Activated CD4-positive, alpha-beta memory T cell treated with anti-CD3 and anti-CD28 coated beads for 36 hours (primary cell): ENCODE measurements at regions not wholly inside any gene's neighbourhood (a gene's known extent, or its start where the extent isn't known, plus 50 kb on each side); places are given as distances from the start of the nearest gene placed in this dataset.

Source experiments
- CTCF ChIA-PET: fragments of 350-600 bp; sonication (Branson Sonifier 250); formaldehyde crosslinking; loops from one replicate; lab custom pipeline; 2021; ENCODE audit warnings: antibody characterized with exemption, inconsistent platforms; lab: Charles Lee
- POLR2A ChIA-PET: fragments of 350-600 bp; sonication (Branson Sonifier 250); formaldehyde crosslinking; loops from one replicate; lab custom pipeline; 2021; ENCODE audit warnings: antibody characterized with exemption; lab: Charles Lee
- DNase-seq: peaks from one replicate; pipeline ENCODE4 v3.0.0-alpha.2; 2020
- H3K27ac Mint-ChIP-seq: one replicate; pipeline ENCODE4 v1.8.0; 2021; ENCODE audit warnings: mixed read lengths
- H3K27me3 Mint-ChIP-seq: one replicate; pipeline ENCODE4 v1.8.0; 2021; ENCODE audit warnings: mixed read lengths
- H3K36me3 Mint-ChIP-seq: one replicate; pipeline ENCODE4 v1.8.0; 2021; ENCODE audit warnings: mixed read lengths
- H3K4me1 Mint-ChIP-seq: one replicate; pipeline ENCODE4 v1.8.0; 2021; ENCODE audit warnings: low read depth, mixed read lengths
- H3K4me3 Mint-ChIP-seq: one replicate; pipeline ENCODE4 v1.8.0; 2021; ENCODE audit warnings: mild to moderate bottlenecking, mixed read lengths
- H3K9me3 Mint-ChIP-seq: one replicate; pipeline ENCODE4 v1.8.0; 2021; ENCODE audit warnings: mixed read lengths
- intact Hi-C: fragments of 100-400 bp; cut with micrococcal nuclease; formaldehyde crosslinking; loops from one replicate; pipeline ENCODE4 v1.15.1; 2023

GRCh38 chr14:101333335-101334280, 227.7 kb upstream of the DIO3 start:
- intact Hi-C loops: no loop called here
- ChIA-PET CTCF (no interaction called here), POLR2A (no interaction called here)
- DNase-seq: no peak
- no peaks in the 10 kb centered on the region for H3K9me3 Mint-ChIP-seq
- no peaks in the 10 kb centered on the region for H3K36me3 Mint-ChIP-seq
- no peak overlapping the region for H3K4me3 Mint-ChIP-seq
- H3K27ac Mint-ChIP-seq: no peak overlapping the region
- H3K27me3 Mint-ChIP-seq: peaks cover 13% of the 10 kb centered on the region
- H3K4me1 Mint-ChIP-seq: no peaks in the 10 kb centered on the region

GRCh38 chr14:101334656-101335055, 226.6 kb upstream of the DIO3 start:
- ChIA-PET POLR2A (no interaction called here), CTCF (no interaction called here)
- no peaks in the 10 kb centered on the region for H3K4me1 Mint-ChIP-seq
- H3K4me3 Mint-ChIP-seq: no peak overlapping the region
- intact Hi-C loops: no loop called here
- H3K9me3 Mint-ChIP-seq: no peaks in the 10 kb centered on the region
- peaks cover 19% of the 10 kb centered on the region for H3K27me3 Mint-ChIP-seq
- DNase-seq: no peak
- H3K27ac Mint-ChIP-seq: no peak overlapping the region
- H3K36me3 Mint-ChIP-seq: no peaks in the 10 kb centered on the region

GRCh38 chr14:101335061-101335661, 226.1 kb upstream of the DIO3 start:
- CTCF ChIA-PET: no interaction called here
- H3K36me3 Mint-ChIP-seq: no peaks in the 10 kb centered on the region
- DNase-seq: no peak
- POLR2A ChIA-PET: no interaction called here
- no peak overlapping the region for H3K27ac Mint-ChIP-seq
- peaks cover 21% of the 10 kb centered on the region for H3K27me3 Mint-ChIP-seq
- intact Hi-C loops: no loop called here
- no peaks in the 10 kb centered on the region for H3K4me1 Mint-ChIP-seq
- H3K4me3 Mint-ChIP-seq: no peak overlapping the region
- H3K9me3 Mint-ChIP-seq: no peaks in the 10 kb centered on the region

- no peaks in the 10 kb centered on the region for H3K4me1 Mint-ChIP-seq
- H3K9me3 Mint-ChIP-seq: no peaks in the 10 kb centered on the region
- intact Hi-C loops: no loop called here
- H3K27me3 Mint-ChIP-seq: peaks cover 27% of the 10 kb centered on the region
- no peaks in the 10 kb centered on the region for H3K36me3 Mint-ChIP-seq
- ChIA-PET POLR2A (no interaction called here), CTCF (no interaction called here)
- DNase-seq: no peak
- H3K27ac Mint-ChIP-seq: no peak overlapping the region
- no peak overlapping the region for H3K4me3 Mint-ChIP-seq
Measured at GRCh38 chr14:101336183-101336582, 225.1 kb upstream of the DIO3 start.

GRCh38 chr14:101337053-101337452, 224.2 kb upstream of the DIO3 start:
- peaks cover 28% of the 10 kb centered on the region for H3K27me3 Mint-ChIP-seq
- H3K27ac Mint-ChIP-seq: no peak overlapping the region
- H3K4me1 Mint-ChIP-seq: no peaks in the 10 kb centered on the region
- no peak for DNase-seq
- H3K4me3 Mint-ChIP-seq: no peak overlapping the region
- intact Hi-C loops: no loop called here
- no peaks in the 10 kb centered on the region for H3K36me3 Mint-ChIP-seq
- CTCF ChIA-PET: no interaction called here
- no peaks in the 10 kb centered on the region for H3K9me3 Mint-ChIP-seq
- POLR2A ChIA-PET: no interaction called here

- no peak overlapping the region for H3K4me3 Mint-ChIP-seq
- H3K27me3 Mint-ChIP-seq: peaks cover 39% of the 10 kb centered on the region
- ChIA-PET CTCF (no interaction called here), POLR2A (no interaction called here)
- no peaks in the 10 kb centered on the region for H3K4me1 Mint-ChIP-seq
- intact Hi-C loops: no loop called here
- no peaks in the 10 kb centered on the region for H3K36me3 Mint-ChIP-seq
- no peak for DNase-seq
- H3K9me3 Mint-ChIP-seq: no peaks in the 10 kb centered on the region
- H3K27ac Mint-ChIP-seq: no peak overlapping the region
Measured at GRCh38 chr14:101340556-101340955, 220.7 kb upstream of the DIO3 start.

GRCh38 chr14:101347893-101348777, 213.2 kb upstream of the DIO3 start:
- DNase-seq: no peak
- H3K4me1 Mint-ChIP-seq: no peaks in the 10 kb centered on the region
- POLR2A ChIA-PET: no interaction called here
- no peak overlapping the region for H3K4me3 Mint-ChIP-seq
- no peaks in the 10 kb centered on the region for H3K36me3 Mint-ChIP-seq
- peaks cover 12% of the 10 kb centered on the region for H3K9me3 Mint-ChIP-seq
- CTCF ChIA-PET: no interaction called here
- intact Hi-C loops: no loop called here
- peaks cover 5% of the 10 kb centered on the region for H3K27me3 Mint-ChIP-seq
- H3K27ac Mint-ChIP-seq: no peak overlapping the region

GRCh38 chr14:101349108-101349507, 212.2 kb upstream of the DIO3 start:
- CTCF ChIA-PET: no interaction called here
- peaks cover 14% of the 10 kb centered on the region for H3K9me3 Mint-ChIP-seq
- H3K27me3 Mint-ChIP-seq: peaks cover 2% of the 10 kb centered on the region
- no peak overlapping the region for H3K4me3 Mint-ChIP-seq
- H3K27ac Mint-ChIP-seq: no peak overlapping the region
- intact Hi-C loops: no loop called here
- H3K36me3 Mint-ChIP-seq: no peaks in the 10 kb centered on the region
- no peaks in the 10 kb centered on the region for H3K4me1 Mint-ChIP-seq
- POLR2A ChIA-PET: no interaction called here
- no peak for DNase-seq

- H3K9me3 Mint-ChIP-seq: peaks cover 15% of the 10 kb centered on the region
- H3K27me3 Mint-ChIP-seq: peaks cover 3% of the 10 kb centered on the region
- intact Hi-C loops: no loop called here
- no peak for DNase-seq
- no peaks in the 10 kb centered on the region for H3K36me3 Mint-ChIP-seq
- no peak overlapping the region for H3K27ac Mint-ChIP-seq
- no peaks in the 10 kb centered on the region for H3K4me1 Mint-ChIP-seq
- CTCF ChIA-PET: no interaction called here
- POLR2A ChIA-PET: no interaction called here
- no peak overlapping the region for H3K4me3 Mint-ChIP-seq
Measured at GRCh38 chr14:101350021-101350420, 211.3 kb upstream of the DIO3 start.

GRCh38 chr14:101350691-101351090, 210.6 kb upstream of the DIO3 start:
- no peak overlapping the region for H3K27ac Mint-ChIP-seq
- intact Hi-C loops: no loop called here
- no peak overlapping the region for H3K4me3 Mint-ChIP-seq

GRCh38 chr14:101351146-101351545, 210.1 kb upstream of the DIO3 start:
- POLR2A ChIA-PET: no interaction called here
- no peak overlapping the region for H3K27ac Mint-ChIP-seq
- H3K4me3 Mint-ChIP-seq: no peak overlapping the region
- no peaks in the 10 kb centered on the region for H3K36me3 Mint-ChIP-seq
- intact Hi-C loops: no loop called here
- peaks cover 15% of the 10 kb centered on the region for H3K9me3 Mint-ChIP-seq
- CTCF ChIA-PET: no interaction called here
- DNase-seq: no peak
- H3K4me1 Mint-ChIP-seq: no peaks in the 10 kb centered on the region
- H3K27me3 Mint-ChIP-seq: peaks cover 2% of the 10 kb centered on the region

More at GRCh38 chr14:101350691-101351090, 210.6 kb upstream of the DIO3 start:
- no peaks in the 10 kb centered on the region for H3K4me1 Mint-ChIP-seq
- ChIA-PET CTCF (no interaction called here), POLR2A (no interaction called here)
- H3K9me3 Mint-ChIP-seq: peaks cover 15% of the 10 kb centered on the region
- no peak for DNase-seq
- H3K27me3 Mint-ChIP-seq: peaks cover 3% of the 10 kb centered on the region
- H3K36me3 Mint-ChIP-seq: no peaks in the 10 kb centered on the region

GRCh38 chr14:101351769-101352168, 209.5 kb upstream of the DIO3 start:
- Mint-ChIP-seq H3K36me3 (no peaks in the 10 kb centered on the region), H3K4me3 (no peak overlapping the region), H3K27me3 (peaks cover 2% of the 10 kb centered on the region), H3K9me3 (peaks cover 17% of the 10 kb centered on the region), H3K4me1 (no peaks in the 10 kb centered on the region), H3K27ac (no peak overlapping the region)
- no peak for DNase-seq
- ChIA-PET POLR2A (no interaction called here), CTCF (no interaction called here)
- intact Hi-C loops: no loop called here
